GM12878 (cell line): ENCODE measurements at regions not wholly inside any gene's neighbourhood (a gene's known extent, or its start where the extent isn't known, plus 50 kb on each side); places are given as distances from the start of the nearest gene placed in this dataset.

Source experiments
- CTCF ChIP-seq, 3 experiments: IDR thresholded peaks in 2 of 3; conservative IDR thresholded peaks in 1 of 3; 2 replicates each; pipeline ENCODE4 v1.5.1; 2011; ENCODE audit warnings: low read depth in 3 of 3, low read length in 3 of 3, mild to moderate bottlenecking in 3 of 3, control low read depth in 2 of 3, moderate library complexity in 2 of 3, inconsistent platforms in 1 of 3, mixed read lengths in 1 of 3; ENCODE audit not compliant: control insufficient read depth in 2 of 3, insufficient read depth in 1 of 3; ENCODE audit errors: extremely low read depth in 1 of 3
- ESRRA ChIP-seq: IDR thresholded peaks from 2 replicates; pipeline ENCODE4 v1.6.1; 2012; ENCODE audit warnings: mild to moderate bottlenecking, low read length, improper control_type of control experiment
- JUND ChIP-seq: IDR thresholded peaks from 2 replicates; pipeline ENCODE4 v1.6.1; 2012; ENCODE audit warnings: low read depth, mild to moderate bottlenecking, low read length, improper control_type of control experiment, moderate library complexity
- MYC ChIP-seq: IDR thresholded peaks from 2 replicates; pipeline ENCODE4 v1.6.1; 2011; ENCODE audit warnings: mild to moderate bottlenecking, low read length, moderate library complexity, inconsistent platforms; ENCODE audit not compliant: insufficient read depth, insufficient replicate concordance, insufficient read length, severe bottlenecking
- NFIC ChIP-seq: IDR thresholded peaks from 2 replicates; pipeline ENCODE4 v1.6.1; 2012; ENCODE audit warnings: low read depth, mild to moderate bottlenecking, inconsistent platforms, low read length, moderate library complexity
- POLR2A ChIP-seq: IDR thresholded peaks from 2 replicates; pipeline ENCODE4 v1.6.1; 2011; ENCODE audit warnings: low read depth, mild to moderate bottlenecking, low read length
- POLR2AphosphoS5 ChIP-seq: IDR thresholded peaks from 2 replicates; pipeline ENCODE4 v1.6.1; 2011; ENCODE audit warnings: mild to moderate bottlenecking, low read length, inconsistent platforms
- SREBF1 ChIP-seq: IDR thresholded peaks from 2 replicates; pipeline ENCODE4 v1.6.1; 2012; ENCODE audit warnings: mild to moderate bottlenecking, low read length
- TCF7 ChIP-seq: IDR thresholded peaks from 2 replicates; pipeline ENCODE4 v1.6.1; 2014; ENCODE audit warnings: antibody characterized with exemption, borderline replicate concordance

- TF ChIP-seq POLR2AphosphoS5: no peak
- TF ChIP-seq CTCF (IDR thresholded peaks at IDR 0.05 in 2 of 3, conservative IDR thresholded peaks at IDR 0.05 in 1 of 3; ENCODE audit: control insufficient read depth in 2 of 3, extremely low read depth in 1 of 3, insufficient read depth in 1 of 3, low read depth in 3 of 3, low read length in 3 of 3): no peak
- TF ChIP-seq POLR2A: no peak
- no peak for TF ChIP-seq ESRRA
- TF ChIP-seq TCF7: no peak
- TF ChIP-seq SREBF1: no peak
- TF ChIP-seq JUND: no peak
- TF ChIP-seq NFIC: no peak
- TF ChIP-seq MYC: no peak
Observed at GRCh38 chr13:99636306-99636705, 135.0 kb downstream of the TM9SF2 start.
